ENCODE measurements at regions not wholly inside any gene's neighbourhood (a gene's known extent, or its start where the extent isn't known, plus 50 kb on each side); places are given as distances from the start of the nearest gene placed in this dataset.

- peak; percentile 79 to 86 for DNase-seq (ENCODE audit: low read depth in 2 of 2)
- peak; percentile 70 for TF ChIP-seq CTCF (IDR thresholded peaks at IDR 0.05; ENCODE audit: low read depth, low read length)
Measured at GRCh38 chr4:101730291-101731117, 60.0 kb upstream of the BANK1 start.

GRCh38 chr4:101727238-101727637, 63.3 kb upstream of the BANK1 start:
- TF ChIP-seq CTCF (IDR thresholded peaks at IDR 0.05; ENCODE audit: low read depth, low read length), result no peak
- H3K4me3 ChIP-seq (replicated peaks in 1 of 2; ENCODE audit: low read depth in 2 of 2, low read length in 2 of 2), result no peak overlapping the region
- DNase-seq (ENCODE audit: low read depth in 2 of 2), result no peak

More at GRCh38 chr4:101730291-101731117, 60.0 kb upstream of the BANK1 start:
- H3K4me3 ChIP-seq (replicated peaks in 1 of 2; ENCODE audit: low read depth in 2 of 2, low read length in 2 of 2), result no peak overlapping the region

- no peak for TF ChIP-seq CTCF (IDR thresholded peaks at IDR 0.05; ENCODE audit: low read depth, low read length)
- H3K4me3 ChIP-seq (replicated peaks in 1 of 2; ENCODE audit: low read depth in 2 of 2, low read length in 2 of 2), result no peak overlapping the region
- DNase-seq (ENCODE audit: low read depth in 2 of 2), result no peak
Measured at GRCh38 chr4:101724093-101724492, 66.4 kb upstream of the BANK1 start.

DNA sequence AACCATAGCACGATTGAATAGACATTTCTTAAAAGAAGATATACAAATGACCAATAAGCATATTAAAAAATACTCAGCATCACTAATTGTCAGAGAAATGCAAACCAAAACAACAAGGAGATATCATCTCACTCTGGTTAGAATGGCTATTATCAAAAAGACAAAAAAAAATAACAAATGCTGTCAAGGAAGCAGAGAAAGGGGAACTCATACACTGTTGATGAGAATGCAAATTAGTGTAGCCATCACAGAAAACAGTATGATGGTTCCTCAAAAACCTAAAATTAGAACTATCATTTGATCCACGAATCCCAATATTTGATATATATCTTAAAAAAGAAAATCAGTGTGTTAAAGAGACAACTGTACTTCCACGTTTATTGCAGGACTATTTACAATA, 71.7 kb upstream of the BANK1 start:
- H3K4me3 ChIP-seq (replicated peaks in 1 of 2; ENCODE audit: low read depth in 2 of 2, low read length in 2 of 2), result no peak overlapping the region
- no peak for TF ChIP-seq CTCF (IDR thresholded peaks at IDR 0.05; ENCODE audit: low read depth, low read length)
- DNase-seq (ENCODE audit: low read depth in 2 of 2), result no peak

GRCh38 chr4:101711590-101712260, 78.8 kb upstream of the BANK1 start:
- H3K4me3 ChIP-seq (replicated peaks in 1 of 2; ENCODE audit: low read depth in 2 of 2, low read length in 2 of 2), result no peak overlapping the region
- DNase-seq (ENCODE audit: low read depth in 2 of 2), result peak in 1 of 2 donors; percentile 6
- TF ChIP-seq CTCF (IDR thresholded peaks at IDR 0.05; ENCODE audit: low read depth, low read length), result no peak

- no peak overlapping the region for H3K4me3 ChIP-seq (replicated peaks in 1 of 2; ENCODE audit: low read depth in 2 of 2, low read length in 2 of 2)
- no peak for DNase-seq (ENCODE audit: low read depth in 2 of 2)
- TF ChIP-seq CTCF (IDR thresholded peaks at IDR 0.05; ENCODE audit: low read depth, low read length), result no peak
Measured at GRCh38 chr4:101710806-101711205, 79.7 kb upstream of the BANK1 start.

Data from cardiac fibroblast (primary cell).